Astrocyte of the spinal cord (primary cell): ENCODE measurements at regions not wholly inside any gene's neighbourhood (a gene's known extent, or its start where the extent isn't known, plus 50 kb on each side); places are given as distances from the start of the nearest gene placed in this dataset.
"Not testable (repeated sequence)": the region's sequence is repeated elsewhere in the genome, so short reads cannot be mapped to it uniquely, and the experiment has no call there.

Experiments used
- DNase-seq: peaks from one replicate; pipeline ENCODE4 v3.0.0; 2011; ENCODE audit warnings: low read depth, low spot score
- H3K4me3 ChIP-seq: 2 replicates; pipeline ENCODE4 v1.5.1; 2011; ENCODE audit warnings: low read depth, mild to moderate bottlenecking, low read length, moderate library complexity
- CTCF ChIP-seq: IDR thresholded peaks from 2 replicates; pipeline ENCODE4 v1.5.1; 2012; ENCODE audit warnings: low read depth, mild to moderate bottlenecking, low read length, inconsistent platforms
- in situ Hi-C: cut with HindIII; loops from 2 replicates; pipeline ENCODE4 v1.10.0; 2017; ENCODE audit warnings: low sequenced_read_pairs

DNA sequence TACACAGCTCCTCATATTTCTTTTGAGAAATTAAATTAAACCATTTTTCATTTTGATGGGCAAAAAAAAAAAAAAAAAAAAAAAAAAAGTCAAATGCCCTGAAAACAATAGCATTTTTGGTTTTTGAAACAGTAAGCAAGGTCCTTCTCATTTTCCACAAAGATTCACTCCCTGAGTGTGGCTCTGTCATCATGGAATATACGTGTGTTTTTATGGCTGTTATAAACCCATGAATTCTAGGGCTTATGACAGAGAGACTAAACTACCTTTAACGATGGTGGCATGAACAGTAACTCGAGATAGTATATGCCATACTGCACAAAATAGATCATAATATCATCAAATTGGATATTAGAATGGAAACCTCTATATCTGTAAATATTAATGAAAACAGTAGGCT is 179.2 kb upstream of the ZNF521 start:
- in situ Hi-C loops: no loop called here
- DNase-seq: no peak
- no peak overlapping the region for H3K4me3 ChIP-seq
- no peak for TF ChIP-seq CTCF

DNA sequence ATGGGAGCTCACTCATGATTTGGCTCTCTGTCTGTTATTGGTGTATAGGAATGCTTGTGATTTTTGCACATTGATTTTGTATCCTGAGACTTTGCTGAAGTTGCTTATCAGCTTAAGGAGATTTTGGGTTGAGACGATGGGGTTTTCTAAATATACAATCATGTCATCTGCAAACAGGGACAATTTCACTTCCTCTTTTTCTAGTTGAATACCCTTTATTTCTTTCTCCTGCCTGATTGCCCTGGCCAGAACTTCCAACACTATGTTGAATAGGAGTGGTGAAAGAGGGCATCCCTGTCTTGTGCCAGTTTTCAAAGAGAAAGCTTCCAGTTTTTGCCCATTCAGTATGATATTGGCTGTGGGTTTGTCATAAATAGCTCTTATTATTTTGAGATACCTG is 173.8 kb upstream of the ZNF521 start:
- H3K4me3 ChIP-seq, DNase-seq, in situ Hi-C loops: not testable (repeated sequence)

- no peak overlapping the region for H3K4me3 ChIP-seq
- no peak for DNase-seq
- in situ Hi-C loops: no loop called here
- TF ChIP-seq CTCF: no peak
Observed at GRCh38 chr18:25518716-25519053, 166.7 kb upstream of the ZNF521 start.

- TF ChIP-seq CTCF: no peak
- DNase-seq: no peak
- in situ Hi-C loops: no loop called here
- no peak overlapping the region for H3K4me3 ChIP-seq
Observed at GRCh38 chr18:25517881-25518715, 166.1 kb upstream of the ZNF521 start.

- no peak for TF ChIP-seq CTCF
- in situ Hi-C loops: no loop called here
- H3K4me3 ChIP-seq: no peak overlapping the region
- no peak for DNase-seq
Observed at GRCh38 chr18:25516747-25517498, 165.0 kb upstream of the ZNF521 start.

- TF ChIP-seq CTCF: no peak
- in situ Hi-C loops: no loop called here
- no peak overlapping the region for H3K4me3 ChIP-seq
- DNase-seq: no peak
Observed at GRCh38 chr18:25516121-25516520, 164.2 kb upstream of the ZNF521 start.

DNA sequence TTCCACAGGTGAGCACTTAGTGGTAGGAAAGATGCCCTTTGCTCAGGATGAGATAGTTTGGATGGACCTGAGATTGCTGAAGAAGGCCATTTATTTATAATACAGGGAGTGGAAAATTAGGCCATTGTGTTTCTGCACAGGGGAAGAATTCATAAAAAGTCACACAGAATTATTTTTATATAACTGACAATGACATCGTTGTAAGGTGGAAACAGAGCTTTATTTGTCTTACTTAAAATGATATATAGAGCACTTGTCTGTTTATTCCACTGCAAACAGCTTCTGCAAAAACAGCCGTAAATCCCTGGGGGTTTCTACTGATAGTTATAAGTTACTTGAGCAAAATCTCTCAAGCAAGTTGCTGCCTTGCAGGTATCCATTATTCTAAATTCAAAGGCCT is 158.1 kb upstream of the ZNF521 start:
- TF ChIP-seq CTCF: no peak
- H3K4me3 ChIP-seq: no peak overlapping the region
- DNase-seq: no peak
- in situ Hi-C loops: no loop called here
